SU-DHL-6 (cell line): ENCODE measurements at regions not wholly inside any gene's neighbourhood (a gene's known extent, or its start where the extent isn't known, plus 50 kb on each side); places are given as distances from the start of the nearest gene placed in this dataset.

Experiments used
- CTCF ChIP-seq: fragments of 200-600 bp; sonication (generic); IDR thresholded peaks from one replicate; pipeline ENCODE4 v1.5.1; 2017; ENCODE audit warnings: antibody characterized with exemption, mild to moderate bottlenecking, low read length, moderate library complexity; ENCODE audit not compliant: insufficient read depth, poor library complexity, severe bottlenecking
- EZH2phosphoT487 ChIP-seq: fragments of 200-600 bp; sonication (generic), shearing (Covaris generic); conservative IDR thresholded peaks from 2 replicates; pipeline ENCODE4 v1.6.1; 2018; ENCODE audit warnings: mild to moderate bottlenecking, antibody characterized with exemption, low read length, moderate library complexity, mixed read lengths

- TF ChIP-seq CTCF (no peak), EZH2phosphoT487 (no peak)
These were observed 118.5 kb upstream of the FSTL4 start for GRCh38 chr5:133730866-133731265.
